H1 (cell line): ENCODE measurements at regions not wholly inside any gene's neighbourhood (a gene's known extent, or its start where the extent isn't known, plus 50 kb on each side); places are given as distances from the start of the nearest gene placed in this dataset.

ENCODE experiments used
- CEBPB ChIP-seq: IDR thresholded peaks from 2 replicates; pipeline ENCODE4 v1.6.1; 2012; ENCODE audit warnings: low read depth, low read length
- CHD1 ChIP-seq: IDR thresholded peaks from 2 replicates; pipeline ENCODE4 v1.6.1; 2012; ENCODE audit warnings: low read depth, low read length, improper control_type of control experiment
- EZH2 ChIP-seq: fragments of 200-600 bp; sonication (generic); IDR thresholded peaks from 2 replicates; pipeline ENCODE4 v1.7.1; 2012; ENCODE audit warnings: low read depth, mild to moderate bottlenecking, moderate library complexity, low read length, inconsistent platforms; ENCODE audit not compliant: severe bottlenecking
- POLR2A ChIP-seq, 2 experiments: IDR thresholded peaks; 1 replicate in 1 of 2; 2 replicates in 1 of 2; pipeline ENCODE4 v1.6.1; 2011; ENCODE audit warnings: low read depth in 2 of 2, low read length in 2 of 2, mild to moderate bottlenecking in 2 of 2; ENCODE audit errors: control extremely low read depth in 1 of 2
- POLR2AphosphoS5 ChIP-seq: IDR thresholded peaks from 2 replicates; pipeline ENCODE4 v1.6.1; 2011; ENCODE audit warnings: low read depth, low read length
- RNF2 ChIP-seq: fragments of 200-900, 300-1000 bp; sonication (generic); IDR thresholded peaks from 2 replicates; pipeline ENCODE4 v1.7.1; 2016; ENCODE audit warnings: borderline replicate concordance, low read depth, mild to moderate bottlenecking, antibody characterized with exemption, low read length; ENCODE audit not compliant: poor library complexity, severe bottlenecking; ENCODE audit errors: missing control alignments
- TAF1 ChIP-seq: IDR thresholded peaks from 2 replicates; pipeline ENCODE4 v1.6.1; 2011; ENCODE audit warnings: mild to moderate bottlenecking, low read depth, low read length
- TF ChIP-seq, protein P1 (sequence below), 3 experiments: IDR thresholded peaks; 1 replicate in 2 of 3; 2 replicates in 1 of 3; pipeline versions ENCODE4 v1.5.1 to v1.6.1; 2011; ENCODE audit warnings: low read length in 3 of 3, mild to moderate bottlenecking in 3 of 3, inconsistent platforms in 2 of 3, low read depth in 1 of 3, moderate library complexity in 1 of 3; ENCODE audit not compliant: insufficient read depth in 1 of 3; ENCODE audit errors: control extremely low read depth in 1 of 3
- TF ChIP-seq, protein P2 (sequence below): IDR thresholded peaks from 2 replicates; pipeline ENCODE4 v1.6.1; 2012; ENCODE audit warnings: inconsistent platforms

DNA sequence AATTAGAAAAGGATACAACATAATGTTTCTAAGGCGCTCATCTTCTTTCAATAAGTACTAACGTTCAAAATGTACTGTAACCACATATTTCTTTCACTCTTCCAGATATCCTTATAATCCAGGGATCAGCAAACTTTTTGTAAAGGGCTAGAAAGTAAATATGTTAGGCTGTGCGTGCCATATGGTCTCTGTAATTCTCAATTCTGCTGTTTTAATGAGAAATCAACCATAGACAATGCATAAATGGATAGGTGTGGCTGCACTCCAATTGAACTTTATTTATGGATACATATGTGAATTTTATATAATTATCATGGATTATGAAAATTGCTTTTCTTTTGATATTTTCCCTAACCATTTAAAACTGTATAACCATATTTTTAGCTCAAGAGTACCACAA, 459.4 kb downstream of the EPHA4 start:
- TF ChIP-seq POLR2A (IDR thresholded peaks at IDR 0.05; ENCODE audit: control extremely low read depth in 1 of 2, low read depth in 2 of 2, low read length in 2 of 2) (no peak), EZH2 (no peak), TAF1 (no peak), RNF2 (no peak), CHD1 (no peak), CEBPB (no peak), POLR2AphosphoS5 (no peak)
- TF ChIP-seq, protein P1, sequence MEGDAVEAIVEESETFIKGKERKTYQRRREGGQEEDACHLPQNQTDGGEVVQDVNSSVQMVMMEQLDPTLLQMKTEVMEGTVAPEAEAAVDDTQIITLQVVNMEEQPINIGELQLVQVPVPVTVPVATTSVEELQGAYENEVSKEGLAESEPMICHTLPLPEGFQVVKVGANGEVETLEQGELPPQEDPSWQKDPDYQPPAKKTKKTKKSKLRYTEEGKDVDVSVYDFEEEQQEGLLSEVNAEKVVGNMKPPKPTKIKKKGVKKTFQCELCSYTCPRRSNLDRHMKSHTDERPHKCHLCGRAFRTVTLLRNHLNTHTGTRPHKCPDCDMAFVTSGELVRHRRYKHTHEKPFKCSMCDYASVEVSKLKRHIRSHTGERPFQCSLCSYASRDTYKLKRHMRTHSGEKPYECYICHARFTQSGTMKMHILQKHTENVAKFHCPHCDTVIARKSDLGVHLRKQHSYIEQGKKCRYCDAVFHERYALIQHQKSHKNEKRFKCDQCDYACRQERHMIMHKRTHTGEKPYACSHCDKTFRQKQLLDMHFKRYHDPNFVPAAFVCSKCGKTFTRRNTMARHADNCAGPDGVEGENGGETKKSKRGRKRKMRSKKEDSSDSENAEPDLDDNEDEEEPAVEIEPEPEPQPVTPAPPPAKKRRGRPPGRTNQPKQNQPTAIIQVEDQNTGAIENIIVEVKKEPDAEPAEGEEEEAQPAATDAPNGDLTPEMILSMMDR (IDR thresholded peaks at IDR 0.05; ENCODE audit: control extremely low read depth in 1 of 3, insufficient read depth in 1 of 3, low read depth in 1 of 3, low read length in 3 of 3): no peak
- TF ChIP-seq, protein P2, sequence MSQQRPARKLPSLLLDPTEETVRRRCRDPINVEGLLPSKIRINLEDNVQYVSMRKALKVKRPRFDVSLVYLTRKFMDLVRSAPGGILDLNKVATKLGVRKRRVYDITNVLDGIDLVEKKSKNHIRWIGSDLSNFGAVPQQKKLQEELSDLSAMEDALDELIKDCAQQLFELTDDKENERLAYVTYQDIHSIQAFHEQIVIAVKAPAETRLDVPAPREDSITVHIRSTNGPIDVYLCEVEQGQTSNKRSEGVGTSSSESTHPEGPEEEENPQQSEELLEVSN: no peak
